ENCODE measurements at regions not wholly inside any gene's neighbourhood (a gene's known extent, or its start where the extent isn't known, plus 50 kb on each side); places are given as distances from the start of the nearest gene placed in this dataset.

DNA sequence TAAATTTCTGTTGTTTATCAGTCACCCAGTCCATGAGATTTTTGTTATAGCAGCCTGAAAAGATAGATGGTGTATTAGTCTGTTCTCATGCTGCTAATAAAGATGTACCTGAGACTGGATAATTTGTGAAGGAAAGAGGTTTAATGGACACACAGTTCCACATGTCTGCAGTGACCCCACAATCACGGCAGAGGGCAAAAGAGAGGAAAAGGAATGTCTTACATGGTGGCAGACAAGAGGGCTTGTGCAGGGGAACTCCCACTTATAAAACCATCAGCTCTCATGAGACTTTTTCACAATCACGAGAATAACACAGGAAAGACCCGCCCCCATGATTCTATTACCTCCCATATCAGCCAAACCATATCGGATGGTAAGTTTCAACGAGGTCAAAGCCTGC is 309.2 kb downstream of the LIG4 start:
- no peak for DNase-seq

DNA sequence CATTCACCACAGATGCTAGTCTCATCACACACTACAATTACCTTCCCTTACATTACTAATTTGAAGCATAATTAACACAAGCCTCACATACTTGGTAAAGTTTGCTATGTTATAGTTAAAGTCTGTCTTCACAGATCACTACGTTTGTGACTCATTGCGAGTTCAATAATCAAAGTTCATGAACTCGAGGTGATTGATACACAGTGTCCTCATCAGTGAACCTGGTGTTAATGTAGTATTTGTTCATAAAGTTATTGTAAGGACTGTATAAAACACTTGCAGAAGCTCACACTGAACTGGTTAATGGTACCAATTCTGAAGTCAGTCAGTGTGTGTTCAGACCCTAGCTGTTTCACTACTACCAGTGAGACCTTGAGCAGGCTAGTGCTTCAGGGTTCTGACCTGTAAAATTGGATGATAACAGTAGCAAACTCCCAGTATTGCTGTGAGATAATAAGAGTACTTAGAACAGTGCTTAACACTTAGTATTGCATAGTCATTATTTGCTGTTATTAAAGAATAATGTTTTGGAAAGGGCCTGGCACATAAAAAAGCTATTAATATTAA is 313.3 kb downstream of the LIG4 start:
- DNase-seq = no peak

DNA sequence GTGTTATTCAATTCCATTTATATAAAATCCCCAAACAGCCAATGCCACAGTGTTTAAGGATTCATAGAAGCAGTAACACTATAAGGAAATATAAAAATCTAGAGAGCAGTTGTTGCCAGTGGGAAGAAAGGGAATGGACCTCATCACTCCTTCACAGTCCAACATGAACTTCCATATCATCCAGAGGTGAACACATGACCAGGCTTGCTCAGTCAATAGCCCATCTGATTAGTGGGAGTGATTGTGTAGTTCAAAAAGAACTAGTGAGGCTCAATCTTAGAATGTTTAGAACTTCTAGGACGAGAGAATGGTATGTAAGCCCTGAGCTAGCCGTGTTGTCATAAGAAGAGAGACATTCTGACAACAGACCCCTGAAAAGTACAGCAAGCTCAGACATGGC is 314.1 kb downstream of the LIG4 start:
- no peak for DNase-seq

DNA sequence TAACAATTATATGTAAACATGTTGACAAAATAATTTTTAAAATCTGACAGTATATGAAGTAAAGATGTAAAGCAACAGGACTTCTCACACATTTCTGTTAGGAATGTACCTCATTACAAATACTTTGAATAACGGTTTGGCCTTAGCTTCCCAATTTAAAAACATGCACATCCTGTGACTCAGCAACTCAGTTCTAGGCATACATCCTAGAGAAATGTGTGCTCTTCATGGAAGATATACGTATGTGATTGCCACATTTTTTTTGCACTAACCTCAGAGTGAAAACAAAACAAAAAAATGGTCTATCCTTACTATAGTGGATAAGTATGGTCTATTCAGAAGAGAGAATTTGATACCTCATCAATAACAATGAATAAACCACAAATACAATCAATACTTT is 314.6 kb downstream of the LIG4 start:
- DNase-seq = no peak

DNA sequence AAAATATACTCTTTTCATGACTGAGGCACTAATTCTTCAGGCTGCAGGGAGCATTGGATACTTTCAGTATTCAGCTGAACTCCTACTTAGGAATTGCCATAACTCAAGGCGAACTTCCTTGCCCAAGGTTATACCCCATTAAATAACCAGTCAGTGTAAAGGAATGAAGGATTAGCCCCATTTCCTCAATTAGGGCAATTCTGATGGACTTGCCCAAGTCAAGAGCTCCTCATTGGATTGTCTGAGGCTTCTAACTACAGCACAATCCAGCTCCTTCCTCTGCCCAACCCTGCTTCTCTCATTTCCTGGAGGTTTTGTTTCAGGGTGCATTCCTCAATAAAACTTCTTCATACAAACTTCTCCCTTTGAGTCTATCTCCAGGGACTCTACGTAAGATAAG is 329.2 kb downstream of the LIG4 start:
- no peak for DNase-seq

DNA sequence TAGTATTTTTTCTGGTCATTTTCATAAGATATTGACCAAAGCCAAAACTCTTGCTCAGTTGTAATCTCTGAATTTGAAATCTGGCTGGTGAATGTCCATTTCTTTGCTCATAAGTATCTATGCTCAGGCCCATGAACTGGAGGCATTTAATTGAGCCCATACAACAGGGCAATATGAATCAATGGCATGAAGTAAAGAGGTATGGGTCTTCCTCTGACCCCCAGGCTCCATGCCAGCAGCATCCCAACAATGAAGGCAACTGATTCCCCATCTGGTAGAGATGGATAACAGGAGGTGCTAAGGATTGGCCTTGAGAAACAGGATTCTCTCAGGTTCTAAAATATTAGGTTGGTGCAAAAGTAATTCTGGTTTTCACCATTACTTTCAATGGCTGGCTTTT is 330.8 kb downstream of the LIG4 start:
- DNase-seq = no peak

DNA sequence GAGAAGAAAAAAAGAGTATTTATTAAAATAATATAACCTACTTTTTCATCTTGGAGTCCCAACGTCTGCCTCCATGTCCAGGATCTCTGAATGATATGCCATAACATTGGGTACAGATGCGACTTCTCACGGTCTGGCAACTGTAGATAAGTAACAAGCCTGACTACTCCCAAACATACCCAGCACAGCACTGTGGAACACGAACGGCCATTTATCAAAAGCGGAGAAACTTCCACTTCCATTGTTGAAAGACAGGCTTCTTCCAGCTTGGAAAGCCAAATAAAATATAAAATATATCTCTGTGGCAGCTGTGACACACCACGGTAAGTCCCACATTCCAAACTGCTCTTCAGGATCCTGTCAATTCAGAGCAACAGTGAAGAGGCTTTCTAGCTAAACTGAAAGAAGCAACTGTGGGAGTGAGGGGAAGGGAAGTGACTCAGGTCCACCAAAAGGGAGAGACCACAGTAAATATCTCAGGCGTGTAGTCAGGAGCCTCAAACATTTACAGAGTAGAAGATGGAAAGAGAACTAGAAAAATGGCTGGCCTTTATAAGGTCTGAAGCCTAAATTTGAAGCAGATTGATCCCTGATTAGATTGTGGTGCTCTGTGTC is 331.7 kb downstream of the LIG4 start:
- no peak for DNase-seq

DNA sequence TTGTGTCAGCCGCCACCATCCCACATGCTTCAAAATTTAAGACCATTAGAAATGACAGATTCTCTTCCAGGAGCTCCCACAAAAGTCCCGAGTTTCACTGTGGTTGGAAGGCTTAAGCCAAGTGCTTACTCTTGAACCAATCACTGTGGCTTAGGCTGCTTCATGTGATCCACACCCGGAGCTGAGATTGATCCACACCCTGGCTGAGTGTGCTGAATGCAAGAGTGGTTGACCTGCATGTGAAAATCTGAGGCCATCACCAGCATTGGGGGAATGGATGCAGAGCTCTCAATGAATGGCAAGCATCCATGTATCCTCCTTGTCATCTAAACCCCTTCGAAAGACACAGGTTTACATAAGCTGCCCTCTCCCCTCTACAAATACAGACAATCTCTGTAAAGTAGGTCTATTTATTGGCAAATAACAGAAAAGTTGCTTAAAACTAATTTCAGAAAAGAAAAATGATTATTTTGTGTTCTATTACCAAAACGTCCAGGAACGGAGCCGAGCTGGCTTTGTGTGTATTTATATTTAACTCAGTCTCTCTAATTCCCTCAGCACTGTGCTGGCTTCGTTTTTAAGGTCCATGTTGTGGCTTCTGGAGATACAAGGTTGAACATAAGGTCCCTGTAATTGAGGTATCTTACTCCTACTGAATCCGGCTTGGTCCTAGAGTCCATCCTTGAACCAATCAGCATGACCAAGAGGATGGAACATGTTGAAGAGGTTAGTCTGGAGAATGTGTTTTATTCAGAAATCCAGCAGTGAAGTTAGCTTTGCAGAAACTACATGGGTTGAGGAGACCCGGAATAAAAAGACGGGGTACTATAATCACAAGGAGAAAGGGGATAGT is 332.4 kb downstream of the LIG4 start:
- DNase-seq = no peak

DNA sequence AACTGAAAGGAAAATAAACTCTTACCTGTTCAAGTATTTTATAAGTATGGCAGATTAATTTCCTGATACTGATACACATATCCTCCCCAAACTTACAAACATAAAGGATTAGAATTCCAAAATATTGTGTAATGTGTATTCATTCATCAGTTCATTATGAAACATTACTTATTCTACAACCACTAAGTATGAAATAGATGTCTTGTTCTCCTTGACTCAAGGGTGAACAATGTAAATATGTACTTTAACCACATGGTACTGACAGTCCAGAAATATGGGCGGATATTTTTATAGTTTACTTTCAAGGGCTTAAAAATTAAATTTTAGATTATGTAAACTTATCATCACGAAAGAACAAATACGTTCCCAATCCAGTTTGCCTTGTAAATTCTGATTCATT is 334.0 kb downstream of the LIG4 start:
- no peak for DNase-seq

DNA sequence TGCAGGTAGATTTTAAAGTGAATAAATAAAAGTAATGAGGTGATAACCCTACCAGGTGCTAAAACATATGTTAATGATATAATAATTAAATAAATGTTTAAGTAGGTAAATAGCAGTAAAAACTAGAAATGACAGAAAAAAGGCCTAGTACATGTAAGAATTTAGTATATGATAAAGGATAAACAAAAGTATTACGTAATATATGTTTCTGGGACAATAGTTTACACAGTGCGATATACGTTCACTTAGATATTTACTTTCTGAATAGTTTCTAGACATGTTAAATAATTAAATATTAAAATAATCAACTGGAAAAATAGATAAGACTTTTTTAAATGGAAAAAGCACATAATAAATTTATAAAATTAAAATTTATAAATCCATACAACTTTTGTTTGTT is 340.9 kb downstream of the LIG4 start:
- DNase-seq = no peak

DNA sequence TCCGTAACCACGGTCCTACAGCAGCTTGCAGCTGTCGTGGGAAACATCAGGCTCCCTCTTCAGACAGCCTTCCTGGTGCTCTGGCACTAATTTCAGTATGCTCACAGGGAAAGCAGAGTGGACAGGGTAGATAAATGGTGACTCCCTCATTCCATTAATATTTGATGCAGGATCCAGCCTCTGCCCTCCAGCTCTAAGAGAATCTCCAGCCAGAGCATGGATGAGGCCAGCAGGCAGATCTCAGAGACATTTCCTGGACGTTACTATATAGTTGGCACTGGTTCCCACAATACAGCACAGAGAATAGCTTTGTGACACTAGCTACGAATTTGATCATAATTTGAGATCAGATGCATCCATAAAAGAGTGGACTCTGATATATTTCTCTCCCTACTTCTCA is 341.4 kb downstream of the LIG4 start:
- no peak for DNase-seq

DNA sequence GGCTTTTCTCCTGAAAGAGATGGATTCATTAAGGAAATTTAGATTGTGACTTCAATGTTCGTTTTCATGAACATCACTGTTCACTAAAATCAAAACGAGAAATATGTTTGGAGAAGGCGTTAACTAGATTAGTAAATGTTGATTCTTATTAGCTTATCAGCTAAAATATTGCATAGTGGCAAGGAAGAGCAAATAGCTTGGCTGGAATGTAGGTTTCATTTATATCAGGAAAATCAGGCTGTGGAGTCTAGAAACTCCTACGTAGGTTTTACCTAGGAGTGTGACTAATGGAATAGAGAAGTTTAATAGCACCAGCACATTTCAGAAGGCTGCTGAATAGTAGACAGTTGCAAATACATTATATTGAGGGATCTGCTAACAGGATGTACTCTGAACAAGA is 344.9 kb downstream of the LIG4 start:
- DNase-seq = no peak

DNA sequence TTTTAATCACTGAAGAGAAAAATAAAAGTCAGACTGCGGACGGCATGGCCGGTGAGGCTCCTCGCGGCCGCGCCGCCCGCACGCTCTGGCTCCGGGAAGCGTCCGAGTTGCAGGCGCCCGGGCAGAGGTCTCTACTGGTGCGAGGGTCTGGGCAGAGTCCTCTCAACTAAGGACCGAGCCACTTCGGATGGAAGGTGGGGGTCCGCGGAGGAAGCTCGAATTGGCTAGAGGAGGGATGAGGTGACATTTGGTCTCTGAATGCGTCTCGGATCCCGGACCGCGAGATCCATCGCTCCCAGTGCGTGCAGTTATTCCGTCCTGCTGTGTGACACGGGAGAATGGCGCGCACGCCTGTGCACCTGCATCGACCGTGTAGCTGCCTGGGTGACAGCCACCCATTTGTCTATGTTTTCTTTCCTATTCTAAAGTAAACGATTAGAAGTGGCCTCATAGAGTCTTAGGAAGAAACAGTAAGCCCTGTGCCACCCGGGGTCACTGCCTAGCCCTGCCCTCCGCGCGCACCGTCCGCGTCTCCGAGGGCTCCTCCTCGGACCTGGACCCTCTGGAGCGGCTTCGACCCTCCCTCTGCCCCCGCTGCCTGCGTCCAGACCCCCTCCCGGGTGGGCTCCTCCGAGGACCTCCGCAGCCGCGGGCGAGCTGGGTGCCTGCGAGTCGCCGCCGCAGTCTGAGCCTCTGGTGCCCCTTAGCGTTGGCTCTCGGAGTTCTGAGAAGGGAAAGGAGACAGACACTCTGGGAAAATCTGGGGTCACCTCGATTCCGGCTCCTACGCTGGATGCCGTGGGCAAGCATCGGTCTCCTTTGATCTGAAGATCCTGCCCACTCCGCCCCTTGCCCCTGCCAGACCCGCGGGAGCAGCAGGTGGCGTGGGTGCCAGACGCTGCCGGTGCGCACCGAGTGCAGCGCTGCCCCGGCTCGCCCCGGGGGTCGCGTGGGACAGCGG is 347.4 kb downstream of the LIG4 start:
- no peak for DNase-seq

DNA sequence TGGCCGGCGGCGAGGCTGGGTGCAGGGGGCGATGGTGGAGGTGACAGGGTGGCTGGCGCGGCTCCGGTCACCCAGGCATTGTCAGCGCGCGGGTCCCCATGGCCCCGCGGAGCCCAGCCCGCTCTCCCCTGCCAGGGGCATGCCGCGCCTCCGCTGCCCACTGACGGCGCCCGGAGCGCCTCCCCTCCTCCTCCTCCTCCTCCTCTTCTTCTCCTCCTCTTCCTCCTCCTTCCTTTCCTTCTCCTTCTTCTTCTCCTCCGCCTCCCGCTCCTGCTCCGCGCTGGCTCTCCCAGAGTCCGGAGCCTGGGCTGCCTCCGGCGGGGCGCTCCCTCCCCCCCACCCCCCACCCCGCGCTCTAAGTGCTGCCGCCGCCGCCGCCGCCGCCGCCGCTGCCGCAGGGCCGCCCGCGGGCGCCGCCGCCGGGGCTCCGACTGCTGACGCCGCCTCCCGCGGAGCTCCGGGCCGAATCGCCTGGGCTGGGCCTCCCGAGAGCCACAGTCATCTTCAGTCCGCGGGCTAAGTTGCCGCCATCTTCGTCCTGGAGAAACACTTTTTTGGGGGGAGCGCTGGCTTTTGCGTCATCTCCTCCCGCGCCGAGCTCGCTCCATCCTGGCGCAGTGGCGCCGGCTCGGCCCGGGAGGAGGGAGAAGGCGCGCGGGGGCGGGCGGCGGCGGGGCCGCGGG is 348.3 kb downstream of the LIG4 start:
- DNase-seq = no peak

DNA sequence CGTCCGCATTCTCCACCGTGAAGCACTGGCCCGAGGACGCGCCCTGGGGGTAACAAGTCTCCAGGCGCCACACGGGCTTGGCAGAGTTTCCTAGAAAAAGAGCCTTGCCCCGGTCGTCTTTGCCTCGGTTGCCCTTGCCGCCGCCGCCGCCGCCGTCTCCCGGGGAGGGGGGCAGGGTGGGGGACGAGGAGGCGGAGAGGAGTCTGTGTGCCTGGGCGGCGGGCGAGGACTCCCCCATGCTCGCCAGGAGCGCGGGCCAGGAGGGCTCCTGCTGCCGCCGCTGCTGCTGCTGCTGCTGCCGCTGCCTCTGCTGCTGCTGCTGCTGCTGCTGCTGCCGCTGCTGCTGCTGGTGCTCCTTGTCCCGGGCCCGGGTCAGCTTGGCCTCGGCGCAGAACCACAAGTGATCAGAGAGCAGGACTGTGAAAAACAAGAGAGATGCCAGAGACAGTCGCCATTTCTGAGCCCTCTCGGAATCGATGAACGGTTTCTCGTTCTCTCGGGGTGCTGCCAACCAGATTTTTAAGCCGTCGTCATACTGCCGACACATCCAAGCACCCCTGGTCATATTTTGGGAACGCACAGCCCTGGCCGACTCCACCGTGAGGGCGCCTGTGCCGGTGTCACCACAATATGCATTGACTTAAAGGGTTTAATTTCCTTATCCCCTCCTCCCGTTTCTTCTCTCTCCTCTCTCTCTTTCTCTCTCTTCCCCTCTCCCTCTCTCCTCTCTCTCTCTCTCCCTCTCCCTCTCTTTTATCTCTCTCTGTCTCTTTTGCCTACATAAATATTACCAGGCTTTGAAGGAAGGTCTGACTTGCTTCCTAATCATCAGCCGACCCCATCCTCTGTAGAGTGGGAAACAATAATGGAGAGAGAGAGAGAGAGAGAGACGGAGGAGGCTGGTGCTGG is 349.1 kb downstream of the LIG4 start:
- no peak for DNase-seq

DNA sequence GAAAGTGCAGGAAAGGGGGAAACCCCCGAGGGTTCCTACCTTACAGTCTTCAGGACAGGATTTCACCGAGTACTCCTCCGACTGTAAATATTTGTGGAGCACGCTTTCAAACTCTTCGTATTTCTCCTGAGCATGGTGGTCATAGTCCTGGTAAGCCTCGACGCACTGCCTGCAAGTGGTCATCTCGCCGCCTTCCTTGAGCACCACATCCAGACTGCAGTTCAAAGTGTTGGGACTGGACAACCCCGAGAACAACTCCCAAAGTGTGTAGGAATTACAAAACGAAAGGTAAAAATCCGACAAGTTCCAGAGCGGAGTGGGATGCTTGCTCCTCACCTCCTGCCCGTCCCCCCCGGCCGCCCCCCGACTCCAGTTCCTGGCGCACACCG is 349.7 kb downstream of the LIG4 start:
- DNase-seq = no peak

DNA sequence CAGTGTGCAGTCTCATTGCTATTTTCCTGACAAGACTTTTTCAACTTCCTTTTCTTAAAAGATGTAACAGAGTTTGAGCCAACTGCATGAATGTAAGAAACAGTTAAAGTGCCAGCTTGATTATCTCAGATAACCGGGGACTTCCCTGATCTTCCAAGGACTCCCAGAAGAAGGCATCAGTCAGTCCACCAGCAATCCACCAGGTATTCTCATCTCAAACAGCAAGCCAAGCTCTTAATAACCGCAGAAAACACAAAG is 350.1 kb downstream of the LIG4 start:
- DNase-seq = no peak

DNA sequence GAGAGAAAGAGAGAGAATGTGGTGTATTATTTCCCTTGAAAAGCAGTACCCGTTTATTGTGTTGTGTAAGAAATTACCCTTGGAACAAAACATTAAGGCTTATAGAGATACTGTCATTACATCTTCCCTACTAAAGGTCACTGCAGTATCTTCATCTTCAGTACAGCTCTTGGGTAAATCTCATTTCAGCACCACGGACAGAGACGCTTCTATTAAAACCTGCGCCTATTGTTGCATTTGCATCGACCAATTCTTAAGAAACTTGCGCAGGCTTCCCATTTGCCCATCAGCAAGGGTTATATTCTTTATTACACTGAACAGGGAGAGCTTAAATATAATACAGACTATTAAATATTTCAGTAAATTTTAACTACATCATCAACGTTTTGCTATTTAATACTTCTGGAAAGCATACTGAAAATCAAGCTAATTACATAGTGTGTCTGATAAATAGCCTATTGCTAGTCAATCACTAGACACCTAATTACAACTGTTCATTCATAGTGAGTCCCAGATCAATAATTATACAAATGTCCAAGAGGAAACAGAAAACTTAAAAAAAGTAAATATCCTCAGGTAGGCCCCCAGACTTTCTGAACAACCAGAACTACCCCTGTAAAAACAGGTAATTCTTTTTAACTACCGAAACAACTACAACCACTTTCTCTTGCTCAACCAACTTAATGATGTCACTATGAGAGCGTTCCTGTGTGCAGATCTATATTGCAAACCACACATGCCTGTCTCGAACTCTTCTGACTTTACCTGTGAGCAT is 350.6 kb downstream of the LIG4 start:
- DNase-seq = peak; percentile 16

DNA sequence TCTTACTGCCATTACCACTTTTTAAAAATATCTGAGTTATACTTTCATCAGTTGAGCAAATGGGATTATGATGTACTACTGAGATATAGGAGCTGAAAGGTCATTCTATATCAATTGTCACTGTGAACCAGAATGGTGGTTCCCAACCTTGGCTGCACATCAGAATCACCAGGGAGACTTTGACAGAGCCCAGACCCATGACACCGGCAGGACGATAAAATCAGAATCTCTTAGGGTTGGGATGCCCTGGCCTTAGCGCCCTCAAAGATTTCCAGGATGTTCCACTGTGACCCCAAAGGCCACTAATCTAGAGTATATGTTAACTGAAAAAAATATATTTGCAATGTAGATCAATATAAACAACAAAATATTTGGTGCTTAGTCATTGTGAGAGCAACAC is 355.1 kb downstream of the LIG4 start:
- DNase-seq = no peak

DNA sequence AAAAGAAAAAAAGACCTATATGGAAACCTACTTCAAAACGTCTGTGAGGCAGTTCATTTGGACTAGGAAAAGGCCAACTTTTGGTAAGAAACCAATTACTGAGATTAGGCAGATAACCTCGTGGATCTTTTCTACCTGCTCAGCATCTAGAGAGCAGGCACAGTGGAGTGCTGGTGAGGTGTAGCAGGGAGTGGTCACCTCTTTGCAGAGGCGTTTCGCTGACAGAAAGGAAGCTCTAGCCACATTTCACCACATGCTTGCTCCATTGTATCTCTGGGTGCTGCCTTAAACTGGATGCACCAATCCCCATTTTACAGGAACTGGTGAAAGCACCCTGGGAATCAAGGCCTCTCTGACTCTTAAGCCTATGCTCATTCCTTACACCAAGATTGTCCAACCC is 360.5 kb downstream of the LIG4 start:
- no peak for DNase-seq

DNA sequence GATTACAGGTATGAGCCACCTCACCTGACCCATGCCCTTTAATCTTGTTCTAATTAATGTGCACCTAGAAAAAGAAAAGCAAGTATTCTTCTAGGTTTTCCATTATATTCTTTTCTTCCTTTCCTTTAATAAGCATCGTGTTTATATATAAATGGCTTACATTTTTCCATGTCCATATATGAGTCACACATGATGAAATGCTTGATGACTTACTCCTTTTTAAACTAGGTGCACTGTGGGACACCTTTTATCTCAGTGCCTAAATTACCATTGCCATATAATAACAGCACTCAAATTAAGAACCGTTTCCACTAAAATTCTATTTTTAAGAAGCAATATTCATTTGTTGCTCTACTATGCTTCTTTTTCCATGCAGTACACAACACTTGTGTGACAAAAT is 363.3 kb downstream of the LIG4 start:
- no peak for DNase-seq

All from MV-4-11 (cell line).